Endothelial cell of umbilical vein (primary cell): ENCODE measurements at regions not wholly inside any gene's neighbourhood (a gene's known extent, or its start where the extent isn't known, plus 50 kb on each side); places are given as distances from the start of the nearest gene placed in this dataset.

ENCODE experiments used
- BruUV-seq: library from RNA; stranded (reverse); fragments of 400-500 nt; replicated peaks from 2 replicates; lab custom pipeline; 2021; lab: Mats Ljungman, UMichigan
- CTCF ChIA-PET: fragments of 300-600, 350-600 bp; sonication (Branson Sonifier 250); formaldehyde crosslinking; loops from one replicate; lab custom pipeline; 2021; ENCODE audit warnings: antibody characterized with exemption, inconsistent platforms; lab: Charles Lee
- POLR2A ChIA-PET: fragments of 300-600, 350-600 bp; sonication (Branson Sonifier 250); formaldehyde crosslinking; loops from one replicate; lab custom pipeline; 2021; ENCODE audit warnings: antibody characterized with exemption, inconsistent platforms; lab: Charles Lee
- DNase-seq: peaks from one replicate; pipeline ENCODE4 v3.0.0-alpha.2; 2011; ENCODE audit warnings: low read depth, low spot score
- FAIRE-seq: peaks from 2 replicates; lab custom pipeline; 2011; peaks lifted over from hg19 to GRCh38; lab: Jason Lieb, UNC
- H2AFZ ChIP-seq: 2 replicates; pipeline ENCODE4 v1.6.0; 2012; ENCODE audit warnings: low read depth, low read length, control low read depth, inconsistent platforms
- H3K27ac ChIP-seq: 2 replicates; pipeline ENCODE4 v1.5.1; 2011; ENCODE audit warnings: low read depth, mild to moderate bottlenecking, control low read depth, low read length, moderate library complexity; ENCODE audit not compliant: insufficient read depth
- H3K27me3 ChIP-seq, 2 experiments: 2 replicates each; pipeline versions ENCODE4 v1.6.0 to v1.6.1; 2011; ENCODE audit warnings: low read length in 2 of 2, mixed read lengths in 1 of 2; ENCODE audit not compliant: control insufficient read depth in 2 of 2, insufficient read depth in 2 of 2
- H3K36me3 ChIP-seq, 2 experiments: 2 replicates in 1 of 2; 3 replicates in 1 of 2; pipeline ENCODE4 v1.5.1; 2011; ENCODE audit warnings: low read length in 2 of 2, mild to moderate bottlenecking in 1 of 2, moderate library complexity in 1 of 2; ENCODE audit not compliant: control insufficient read depth in 2 of 2, insufficient read depth in 2 of 2; ENCODE audit errors: extremely low read depth in 1 of 2
- H3K4me1 ChIP-seq: 3 replicates; pipeline ENCODE4 v1.5.1; 2011; ENCODE audit warnings: mild to moderate bottlenecking, low read length; ENCODE audit not compliant: control insufficient read depth, insufficient read depth; ENCODE audit errors: extremely low read depth
- H3K4me2 ChIP-seq: 2 replicates; pipeline ENCODE4 v1.6.1; 2011; ENCODE audit warnings: low read length, control low read depth, mixed read lengths; ENCODE audit not compliant: insufficient read depth
- H3K4me3 ChIP-seq, 3 experiments: fragments of 200-600 bp in 1 of 3; sonication (generic), shearing (Covaris generic) in 1 of 3; replicated peaks in 1 of 3; 2 replicates each; pipeline ENCODE4 v1.5.1; 2011 to 2016; ENCODE audit warnings: control low read depth in 3 of 3, low read length in 3 of 3, mild to moderate bottlenecking in 2 of 3, inconsistent platforms in 1 of 3, low read depth in 1 of 3, moderate library complexity in 1 of 3; ENCODE audit not compliant: insufficient read depth in 1 of 3
- H3K79me2 ChIP-seq: 2 replicates; pipeline ENCODE4 v1.6.0; 2012; ENCODE audit warnings: low read length, inconsistent platforms; ENCODE audit not compliant: control insufficient read depth, insufficient read depth
- H3K9ac ChIP-seq: replicated peaks from 2 replicates; pipeline ENCODE3; 2011; ENCODE audit warnings: low read length, control low read depth; ENCODE audit not compliant: insufficient read depth; ENCODE audit errors: extremely low read depth
- H3K9me1 ChIP-seq: replicated peaks from 3 replicates; pipeline ENCODE4 v1.6.0; 2011; ENCODE audit warnings: mild to moderate bottlenecking, low read length; ENCODE audit not compliant: control insufficient read depth, insufficient read depth; ENCODE audit errors: extremely low read depth
- H3K9me3 ChIP-seq: replicated peaks from 2 replicates; pipeline ENCODE4 v1.5.1; 2012; ENCODE audit warnings: low read length, inconsistent platforms; ENCODE audit not compliant: control insufficient read depth, insufficient read depth
- H4K20me1 ChIP-seq: replicated peaks from 2 replicates; pipeline ENCODE3; 2011; ENCODE audit warnings: mild to moderate bottlenecking, low read length; ENCODE audit not compliant: control insufficient read depth, insufficient read depth; ENCODE audit errors: extremely low read depth
- EZH2 ChIP-seq: IDR thresholded peaks from 2 replicates; pipeline ENCODE4 v1.6.1; 2012; ENCODE audit warnings: borderline replicate concordance, low read depth, mild to moderate bottlenecking, moderate library complexity, low read length, inconsistent platforms; ENCODE audit not compliant: severe bottlenecking
- FOS ChIP-seq: IDR thresholded peaks from 2 replicates; pipeline ENCODE4 v1.6.1; 2011; ENCODE audit warnings: mild to moderate bottlenecking, low read length, moderate library complexity, borderline replicate concordance; ENCODE audit not compliant: insufficient read depth
- GATA2 ChIP-seq: IDR thresholded peaks from 2 replicates; pipeline ENCODE4 v1.7.0; 2011; ENCODE audit warnings: low read depth, mild to moderate bottlenecking, moderate library complexity, mixed read lengths, low read length; ENCODE audit not compliant: insufficient read length, insufficient read depth
- JUN ChIP-seq: IDR thresholded peaks from 2 replicates; pipeline ENCODE4 v1.6.1; 2011; ENCODE audit warnings: borderline replicate concordance, low read depth; ENCODE audit not compliant: insufficient read length, insufficient read depth
- MYC ChIP-seq: IDR thresholded peaks from one replicate; pipeline ENCODE4 v1.6.1; 2011; ENCODE audit warnings: mild to moderate bottlenecking, low read depth, low read length
- POLR2A ChIP-seq: IDR thresholded peaks from 2 replicates; pipeline ENCODE4 v1.6.1; 2012; ENCODE audit warnings: low read depth, mild to moderate bottlenecking, control low read depth, low read length
- POLR2AphosphoS5 ChIP-seq: IDR thresholded peaks from 2 replicates; pipeline ENCODE4 v1.6.1; 2012; ENCODE audit warnings: low read depth, mild to moderate bottlenecking, control low read depth, low read length, moderate library complexity; ENCODE audit not compliant: insufficient read depth
- dilution Hi-C: fragments of 300-500 bp; cut with MboI; formaldehyde crosslinking; loops from one replicate; pipeline ENCODE4 v1.15.0; 2019; ENCODE audit warnings: low sequenced_read_pairs; ENCODE audit not compliant: extremely low pct_ligation_motif_present
- intact Hi-C: fragments of 100-400 bp; cut with micrococcal nuclease; formaldehyde crosslinking; loops from one replicate; pipeline ENCODE4 v1.10.0; 2022
- TF ChIP-seq, protein P1 (sequence below), 2 donors: IDR thresholded peaks; 1 replicate in 1 of 2; 2 replicates in 1 of 2; pipeline ENCODE4 v1.5.1; 2011; ENCODE audit warnings: low read length in 2 of 2, mild to moderate bottlenecking in 2 of 2, moderate library complexity in 2 of 2, control low read depth in 1 of 2, inconsistent platforms in 1 of 2, low read depth in 1 of 2; ENCODE audit not compliant: insufficient read depth in 1 of 2; ENCODE audit errors: extremely low read depth in 1 of 2
- TF ChIP-seq, protein P2 (sequence below): IDR thresholded peaks from 2 replicates; pipeline ENCODE4 v1.6.1; 2011; ENCODE audit not compliant: insufficient read depth, insufficient read length

GRCh38 chr3:135690664-135691063, 274.9 kb upstream of the PPP2R3A start:
- dilution Hi-C loops (no loop called here), intact Hi-C loops (no loop called here)
- H3K9me1 ChIP-seq: no peaks in the 10 kb centered on the region
- no peak for DNase-seq
- no peak overlapping the region for H3K9ac ChIP-seq
- ChIA-PET CTCF (no interaction called here), POLR2A (no interaction called here)
- no peaks in the 10 kb centered on the region for H3K36me3 ChIP-seq
- no peak overlapping the region for H2AFZ ChIP-seq
- no peak for TF ChIP-seq EZH2
- no peak for TF ChIP-seq GATA2
- TF ChIP-seq, protein P1, sequence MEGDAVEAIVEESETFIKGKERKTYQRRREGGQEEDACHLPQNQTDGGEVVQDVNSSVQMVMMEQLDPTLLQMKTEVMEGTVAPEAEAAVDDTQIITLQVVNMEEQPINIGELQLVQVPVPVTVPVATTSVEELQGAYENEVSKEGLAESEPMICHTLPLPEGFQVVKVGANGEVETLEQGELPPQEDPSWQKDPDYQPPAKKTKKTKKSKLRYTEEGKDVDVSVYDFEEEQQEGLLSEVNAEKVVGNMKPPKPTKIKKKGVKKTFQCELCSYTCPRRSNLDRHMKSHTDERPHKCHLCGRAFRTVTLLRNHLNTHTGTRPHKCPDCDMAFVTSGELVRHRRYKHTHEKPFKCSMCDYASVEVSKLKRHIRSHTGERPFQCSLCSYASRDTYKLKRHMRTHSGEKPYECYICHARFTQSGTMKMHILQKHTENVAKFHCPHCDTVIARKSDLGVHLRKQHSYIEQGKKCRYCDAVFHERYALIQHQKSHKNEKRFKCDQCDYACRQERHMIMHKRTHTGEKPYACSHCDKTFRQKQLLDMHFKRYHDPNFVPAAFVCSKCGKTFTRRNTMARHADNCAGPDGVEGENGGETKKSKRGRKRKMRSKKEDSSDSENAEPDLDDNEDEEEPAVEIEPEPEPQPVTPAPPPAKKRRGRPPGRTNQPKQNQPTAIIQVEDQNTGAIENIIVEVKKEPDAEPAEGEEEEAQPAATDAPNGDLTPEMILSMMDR (IDR thresholded peaks at IDR 0.05; ENCODE audit: extremely low read depth in 1 of 2, insufficient read depth in 1 of 2, low read depth in 1 of 2, low read length in 2 of 2): no peak
- TF ChIP-seq POLR2A: no peak
- TF ChIP-seq FOS: no peak
- TF ChIP-seq MYC: no peak
- TF ChIP-seq POLR2AphosphoS5: no peak
- TF ChIP-seq, protein P2, sequence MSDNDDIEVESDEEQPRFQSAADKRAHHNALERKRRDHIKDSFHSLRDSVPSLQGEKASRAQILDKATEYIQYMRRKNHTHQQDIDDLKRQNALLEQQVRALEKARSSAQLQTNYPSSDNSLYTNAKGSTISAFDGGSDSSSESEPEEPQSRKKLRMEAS: no peak
- TF ChIP-seq JUN: no peak
- no peaks in the 10 kb centered on the region for H3K9me3 ChIP-seq
- FAIRE-seq: no peak
- no TSS peak for BruUV-seq
- H3K4me3 ChIP-seq: no peak overlapping the region
- H4K20me1 ChIP-seq: no peaks in the 10 kb centered on the region
- no peaks in the 10 kb centered on the region for H3K4me1 ChIP-seq
- H3K4me2 ChIP-seq: no peak overlapping the region
- H3K79me2 ChIP-seq: no peaks in the 10 kb centered on the region
- no peak overlapping the region for H3K27ac ChIP-seq
- no peaks in the 10 kb centered on the region for H3K27me3 ChIP-seq
